Mesendoderm (in vitro differentiated cells): ENCODE measurements at regions not wholly inside any gene's neighbourhood (a gene's known extent, or its start where the extent isn't known, plus 50 kb on each side); places are given as distances from the start of the nearest gene placed in this dataset.

ENCODE experiments used
- DNase-seq: peaks from one replicate; pipeline ENCODE4 v3.0.0; 2013
- H2AK5ac ChIP-seq: 2 replicates; pipeline ENCODE4 v1.6.1; 2013; ENCODE audit warnings: low read length, inconsistent platforms
- H2BK120ac ChIP-seq: 2 replicates; pipeline ENCODE4 v1.6.1; 2013; ENCODE audit warnings: low read depth, mild to moderate bottlenecking, low read length, moderate library complexity, mixed read lengths
- H2BK15ac ChIP-seq: replicated peaks from 2 replicates; pipeline ENCODE4 v1.6.1; 2013; ENCODE audit warnings: low read depth, mild to moderate bottlenecking, moderate library complexity
- H2BK5ac ChIP-seq: 2 replicates; pipeline ENCODE4 v1.6.1; 2013; ENCODE audit warnings: low read length, inconsistent platforms
- H3K18ac ChIP-seq: 2 replicates; pipeline ENCODE4 v1.6.1; 2013; ENCODE audit warnings: mild to moderate bottlenecking, low read length, mixed read lengths
- H3K23ac ChIP-seq: one replicate; pipeline ENCODE4 v1.6.1; 2013; ENCODE audit warnings: low read length
- H3K27ac ChIP-seq: 2 replicates; pipeline ENCODE4 v1.5.1; 2013; ENCODE audit warnings: low read depth, mild to moderate bottlenecking, inconsistent platforms, low read length, moderate library complexity
- H3K27me3 ChIP-seq: 2 replicates; pipeline ENCODE4 v1.6.1; 2013; ENCODE audit warnings: low read length, control low read depth, mild to moderate bottlenecking, inconsistent platforms; ENCODE audit not compliant: insufficient read depth, poor library complexity
- H3K36me3 ChIP-seq: 2 replicates; pipeline ENCODE4 v1.6.1; 2013; ENCODE audit warnings: low read length, inconsistent platforms; ENCODE audit not compliant: control insufficient read depth, insufficient read depth
- H3K4ac ChIP-seq: one replicate; pipeline ENCODE4 v1.6.1; 2013; ENCODE audit warnings: low read depth, mild to moderate bottlenecking, low read length, moderate library complexity
- H3K4me1 ChIP-seq: 2 replicates; pipeline ENCODE4 v1.6.1; 2013; ENCODE audit warnings: low read depth, low read length, inconsistent platforms; ENCODE audit not compliant: control insufficient read depth
- H3K4me2 ChIP-seq: 2 replicates; pipeline ENCODE4 v1.6.1; 2013; ENCODE audit warnings: low read length
- H3K4me3 ChIP-seq: 2 replicates; pipeline ENCODE4 v1.5.1; 2013; ENCODE audit warnings: mild to moderate bottlenecking, low read length
- H3K56ac ChIP-seq: one replicate; pipeline ENCODE4 v1.6.1; 2013; ENCODE audit warnings: low read length
- H3K79me1 ChIP-seq: 2 replicates; pipeline ENCODE4 v1.6.1; 2013; ENCODE audit warnings: low read length, inconsistent platforms
- H3K79me2 ChIP-seq: 2 replicates; pipeline ENCODE4 v1.6.1; 2013; ENCODE audit warnings: mild to moderate bottlenecking, low read length; ENCODE audit not compliant: control insufficient read depth, insufficient read depth
- H3K9ac ChIP-seq: 2 replicates; pipeline ENCODE4 v1.6.1; 2013; ENCODE audit warnings: low read length, inconsistent platforms
- H4K5ac ChIP-seq: one replicate; pipeline ENCODE4 v1.6.1; 2013; ENCODE audit warnings: low read length
- H4K8ac ChIP-seq: one replicate; pipeline ENCODE4 v1.6.1; 2013; ENCODE audit warnings: low read depth, mild to moderate bottlenecking, control low read depth, low read length, moderate library complexity
- WGBS: extraction: QIAGEN DNeasy Blood & Tissue Kit; methylation state at CpG from one replicate; pipeline ENCODE4 v1.1.7; 2013; ENCODE audit warnings: low lambda C conversion rate, missing lambda C conversion rate; ENCODE audit not compliant: insufficient coverage; ENCODE audit errors: extremely low coverage; 5-methylcytosine and 5-hydroxymethylcytosine counted together

- Histone ChIP-seq H2AK5ac (no peak overlapping the region), H4K5ac (no peak overlapping the region), H2BK5ac (no peak overlapping the region), H3K4me2 (no peak overlapping the region), H3K36me3 (no peaks in the 10 kb centered on the region), H3K9ac (no peak overlapping the region), H3K23ac (no peak overlapping the region), H2BK15ac (no peak overlapping the region), H3K79me1 (no peaks in the 10 kb centered on the region), H2BK120ac (no peak overlapping the region), H3K27ac (no peak overlapping the region), H3K4me3 (no peak overlapping the region), H3K4ac (no peak overlapping the region), H3K18ac (no peak overlapping the region), H3K4me1 (peaks cover 2% of the 10 kb centered on the region), H3K79me2 (no peaks in the 10 kb centered on the region), H3K56ac (no peak overlapping the region), H4K8ac (no peak overlapping the region), H3K27me3 (no peaks in the 10 kb centered on the region)
- DNase-seq: no peak
- no CpG with 5 or more reads among the region's 4 CpGs for WGBS
These were observed 129.4 kb downstream of the C9orf152 start for GRCh38 chr9:110078604-110079003.

DNA sequence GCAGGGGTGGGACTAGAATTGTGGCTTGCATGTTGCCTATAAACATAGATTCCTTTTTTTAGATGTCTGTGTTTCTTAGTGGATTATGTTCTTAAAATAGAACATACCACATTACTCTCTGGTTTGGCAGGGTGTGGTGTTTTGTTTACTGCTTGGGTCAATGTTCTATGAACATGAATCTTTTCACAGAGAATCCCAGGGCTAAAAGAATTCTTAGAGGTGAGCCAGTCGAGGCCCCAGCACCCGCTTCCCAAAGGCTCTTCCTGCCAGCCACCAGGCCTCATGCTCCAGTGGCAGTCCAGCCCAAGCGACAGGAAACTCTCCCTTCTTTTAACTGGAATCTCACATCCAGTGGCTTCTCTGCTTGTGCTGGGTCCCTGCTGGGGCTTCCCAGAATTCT is 126.6 kb downstream of the C9orf152 start:
- Histone ChIP-seq H3K79me2 (no peaks in the 10 kb centered on the region), H4K5ac (no peak overlapping the region), H3K4me2 (no peak overlapping the region), H3K18ac (no peak overlapping the region), H3K4me1 (peaks cover 2% of the 10 kb centered on the region), H3K56ac (no peak overlapping the region), H2BK5ac (no peak overlapping the region), H3K27ac (no peak overlapping the region), H3K36me3 (no peaks in the 10 kb centered on the region), H2BK15ac (no peak overlapping the region), H2BK120ac (no peak overlapping the region), H4K8ac (no peak overlapping the region), H3K9ac (no peak overlapping the region), H2AK5ac (no peak overlapping the region), H3K4ac (no peak overlapping the region), H3K4me3 (no peak overlapping the region), H3K27me3 (no peaks in the 10 kb centered on the region), H3K23ac (no peak overlapping the region), H3K79me1 (no peaks in the 10 kb centered on the region)
- WGBS: no CpG with 5 or more reads among the region's 3 CpGs
- DNase-seq: peak; percentile 44

GRCh38 chr9:110083866-110084265 is 124.1 kb downstream of the C9orf152 start:
- peak; percentile 45 for DNase-seq
- Histone ChIP-seq H3K18ac (no peak overlapping the region), H4K5ac (no peak overlapping the region), H2BK5ac (no peak overlapping the region), H2AK5ac (no peak overlapping the region), H3K27me3 (no peaks in the 10 kb centered on the region), H3K4me3 (no peak overlapping the region), H3K27ac (no peak overlapping the region), H2BK15ac (no peak overlapping the region), H3K4ac (no peak overlapping the region), H3K56ac (no peak overlapping the region), H2BK120ac (no peak overlapping the region), H3K4me1 (peaks cover 2% of the 10 kb centered on the region), H3K23ac (no peak overlapping the region), H4K8ac (no peak overlapping the region), H3K79me1 (no peaks in the 10 kb centered on the region), H3K9ac (no peak overlapping the region), H3K4me2 (no peak overlapping the region), H3K79me2 (no peaks in the 10 kb centered on the region), H3K36me3 (no peaks in the 10 kb centered on the region)
- WGBS: no CpG with 5 or more reads among the region's 3 CpGs

DNA sequence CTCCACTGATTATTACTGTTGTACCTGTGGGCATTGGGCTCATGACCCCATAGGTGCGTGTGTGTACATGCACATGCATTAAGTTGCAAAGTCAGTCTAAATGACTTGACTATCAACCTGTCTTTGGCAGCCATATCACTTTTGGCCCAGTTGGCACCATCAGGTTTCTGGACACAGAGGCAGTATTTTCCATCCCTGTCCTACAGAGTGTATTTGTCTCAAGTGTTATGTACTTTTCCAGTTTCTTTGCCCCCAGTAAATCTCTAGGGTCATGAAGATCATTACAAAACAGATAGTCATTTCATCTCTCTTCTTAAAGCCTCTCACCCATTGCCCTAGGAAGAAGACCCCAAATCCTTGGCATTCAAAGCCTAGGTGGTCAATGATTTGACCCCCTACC is 121.4 kb downstream of the C9orf152 start:
- DNase-seq: no peak
- WGBS: no CpG with 5 or more reads among the region's 1 CpG

GRCh38 chr9:110087605-110088004 is 120.4 kb downstream of the C9orf152 start:
- H2BK120ac ChIP-seq: no peak overlapping the region
- H3K27me3 ChIP-seq: no peaks in the 10 kb centered on the region
- H3K36me3 ChIP-seq: no peaks in the 10 kb centered on the region
- H3K9ac ChIP-seq: no peak overlapping the region
- no peak overlapping the region for H4K5ac ChIP-seq
- H3K4ac ChIP-seq: no peak overlapping the region
- no peak overlapping the region for H2BK5ac ChIP-seq
- no CpG with 5 or more reads among the region's 2 CpGs for WGBS
- H2AK5ac ChIP-seq: no peak overlapping the region
- no peak overlapping the region for H3K23ac ChIP-seq
- no peaks in the 10 kb centered on the region for H3K79me1 ChIP-seq
- no peak overlapping the region for H4K8ac ChIP-seq
- H3K79me2 ChIP-seq: peaks cover 2% of the 10 kb centered on the region
- no peak overlapping the region for H3K4me3 ChIP-seq
- H3K18ac ChIP-seq: no peak overlapping the region
- H3K4me1 ChIP-seq: no peaks in the 10 kb centered on the region
- no peak overlapping the region for H2BK15ac ChIP-seq
- H3K56ac ChIP-seq: no peak overlapping the region
- H3K4me2 ChIP-seq: no peak overlapping the region
- no peak for DNase-seq
- H3K27ac ChIP-seq: no peak overlapping the region

More for the DNA sequence above, 121.4 kb downstream of the C9orf152 start:
- Histone ChIP-seq H4K5ac (no peak overlapping the region), H2BK15ac (no peak overlapping the region), H3K4me1 (peaks cover 2% of the 10 kb centered on the region), H3K18ac (no peak overlapping the region), H3K4me3 (no peak overlapping the region), H3K36me3 (no peaks in the 10 kb centered on the region), H3K27me3 (no peaks in the 10 kb centered on the region), H3K27ac (no peak overlapping the region), H3K56ac (no peak overlapping the region), H2AK5ac (no peak overlapping the region), H3K4me2 (no peak overlapping the region), H2BK120ac (no peak overlapping the region), H3K79me1 (no peaks in the 10 kb centered on the region), H3K23ac (no peak overlapping the region), H3K9ac (no peak overlapping the region), H2BK5ac (no peak overlapping the region), H4K8ac (no peak overlapping the region), H3K4ac (no peak overlapping the region), H3K79me2 (peaks cover 2% of the 10 kb centered on the region)

DNA sequence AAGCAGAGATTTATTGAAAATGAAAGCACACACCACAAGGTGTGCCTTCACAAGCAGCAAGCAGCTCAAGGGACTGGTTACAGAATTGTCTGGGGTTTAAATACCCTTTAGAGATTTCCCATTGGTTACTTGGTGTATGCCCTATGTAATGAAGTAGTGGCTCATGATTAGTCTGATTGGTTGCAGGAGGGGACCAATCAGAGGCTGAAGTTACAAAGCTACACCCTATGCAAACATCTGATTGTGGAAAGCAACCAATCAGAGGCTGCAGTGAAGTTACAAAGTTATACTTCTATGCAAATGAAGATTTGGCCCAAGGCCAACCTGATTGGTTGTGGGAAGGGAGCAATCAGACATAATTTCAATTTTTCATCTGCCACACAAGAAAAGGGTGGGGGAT is 119.9 kb downstream of the C9orf152 start:
- H2BK15ac ChIP-seq: no peak overlapping the region
- no peak overlapping the region for H4K5ac ChIP-seq
- H3K56ac ChIP-seq: no peak overlapping the region
- no peaks in the 10 kb centered on the region for H3K36me3 ChIP-seq
- H2BK5ac ChIP-seq: no peak overlapping the region
- peaks cover 2% of the 10 kb centered on the region for H3K79me2 ChIP-seq
- H2BK120ac ChIP-seq: no peak overlapping the region
- no peaks in the 10 kb centered on the region for H3K79me1 ChIP-seq
- no peak overlapping the region for H3K4ac ChIP-seq
- no peak overlapping the region for H3K4me2 ChIP-seq
- no peak overlapping the region for H3K9ac ChIP-seq
- no peaks in the 10 kb centered on the region for H3K4me1 ChIP-seq
- no peak overlapping the region for H3K4me3 ChIP-seq
- H4K8ac ChIP-seq: no peak overlapping the region
- no peak overlapping the region for H2AK5ac ChIP-seq
- H3K18ac ChIP-seq: no peak overlapping the region
- no peak overlapping the region for H3K27ac ChIP-seq
- no peak for DNase-seq
- H3K27me3 ChIP-seq: no peaks in the 10 kb centered on the region
- no peak overlapping the region for H3K23ac ChIP-seq
